ENCODE measurements at regions not wholly inside any gene's neighbourhood (a gene's known extent, or its start where the extent isn't known, plus 50 kb on each side); places are given as distances from the start of the nearest gene placed in this dataset.

- TF ChIP-seq RFX5 (IDR thresholded peaks at IDR 0.05; ENCODE audit: borderline replicate concordance, low read depth, low read length), result no peak
- TF ChIP-seq CBX5 (IDR thresholded peaks at IDR 0.05; ENCODE audit: low read depth, low read length), result no peak
- TF ChIP-seq TEAD4 (IDR thresholded peaks at IDR 0.05; ENCODE audit: low read depth, low read length), result no peak
- TF ChIP-seq JUN (IDR thresholded peaks at IDR 0.05; ENCODE audit: low read depth, low read length), result no peak
- TF ChIP-seq SP1 (IDR thresholded peaks at IDR 0.05; ENCODE audit: low read depth, low read length), result no peak
- no peak for TF ChIP-seq JUND (IDR thresholded peaks at IDR 0.05; ENCODE audit: low read length)
- TF ChIP-seq KDM1A (IDR thresholded peaks at IDR 0.05; ENCODE audit: borderline replicate concordance, low read length), result no peak
- TF ChIP-seq SP2 (IDR thresholded peaks at IDR 0.05; ENCODE audit: low read length), result no peak
- TF ChIP-seq CTBP2 (IDR thresholded peaks at IDR 0.05; ENCODE audit: borderline replicate concordance, insufficient read depth, insufficient read length, low read length), result no peak
- TF ChIP-seq RAD21 (IDR thresholded peaks at IDR 0.05 in 1 of 2, conservative IDR thresholded peaks at IDR 0.05 in 1 of 2; ENCODE audit: low read depth in 2 of 2, low read length in 2 of 2), result no peak
- no peak for TF ChIP-seq BCL11A (IDR thresholded peaks at IDR 0.05; ENCODE audit: low read depth in 2 of 2, low read length in 2 of 2)
- TF ChIP-seq E2F6 (IDR thresholded peaks at IDR 0.05), result no peak
- TF ChIP-seq SUZ12 (IDR thresholded peaks at IDR 0.05; ENCODE audit: low read length), result no peak
- Histone ChIP-seq H4K5ac (ENCODE audit: insufficient read length, low read depth, low read length) (no peak overlapping the region), H3K23me2 (ENCODE audit: low read depth, low read length) (no peaks in the 10 kb centered on the region), H3K56ac (replicated peaks; ENCODE audit: insufficient read length, low read depth, low read length) (no peak overlapping the region), H3K4ac (replicated peaks; ENCODE audit: insufficient read length, low read depth, low read length) (no peak overlapping the region), H2AFZ (ENCODE audit: low read length) (peak overlapping the region; percentile 70; the same call in 1 of the 2 replicates), H4K20me1 (replicated peaks in 1 of 2; ENCODE audit: control insufficient read depth in 1 of 2, insufficient read depth in 2 of 2, low read length in 2 of 2) (no peaks in the 10 kb centered on the region), H3K18ac (ENCODE audit: extremely low read depth, low read length) (no peak overlapping the region), H3K79me1 (ENCODE audit: low read depth, low read length) (no peaks in the 10 kb centered on the region), H2BK20ac (ENCODE audit: low read length) (no peak overlapping the region), H3K14ac (ENCODE audit: insufficient read length) (no peak overlapping the region), H3K79me2 (ENCODE audit: control insufficient read depth in 1 of 2, insufficient read depth in 2 of 2, low read length in 2 of 2) (no peaks in the 10 kb centered on the region), H2BK5ac (ENCODE audit: low read depth, low read length) (no peak overlapping the region), H2BK12ac (ENCODE audit: low read depth, low read length) (no peak overlapping the region), H3K4me2 (ENCODE audit: insufficient read depth in 1 of 2, low read depth in 2 of 2, low read length in 2 of 2) (no peak overlapping the region), H3K27me3 (replicated peaks in 1 of 4; ENCODE audit: control insufficient read depth in 3 of 4, extremely low read depth in 1 of 4, insufficient read depth in 3 of 4, low read length in 3 of 4) (no peaks in the 10 kb centered on the region), H3K4me3 (ENCODE audit: extremely low read depth in 1 of 4, insufficient read depth in 2 of 4, low read depth in 3 of 4, low read length in 4 of 4) (no peak overlapping the region), H3K9me3 (ENCODE audit: insufficient read depth in 2 of 2, low read depth in 1 of 2, low read length in 1 of 2) (no peaks in the 10 kb centered on the region), H3K9ac (replicated peaks in 1 of 4; ENCODE audit: extremely low read depth in 1 of 4, low read depth in 3 of 4, low read length in 3 of 4) (no peak overlapping the region), H2AK5ac (ENCODE audit: low read depth, low read length) (no peak overlapping the region), H3K4me1 (replicated peaks in 1 of 4; ENCODE audit: control insufficient read depth in 3 of 4, insufficient read depth in 4 of 4, low read length in 3 of 4) (peaks cover 0 to 3% (median 0%) of the 10 kb centered on the region in 4 experiments; a peak in 1 of 7 replicates), H3K23ac (ENCODE audit: insufficient read length) (no peak overlapping the region), H2BK15ac (ENCODE audit: low read length) (no peak overlapping the region), H4K8ac (ENCODE audit: extremely low read depth, insufficient read depth, low read length) (no peak overlapping the region), H3K36me3 (ENCODE audit: control insufficient read depth in 2 of 4, insufficient read depth in 4 of 4, low read length in 3 of 4) (no peaks in the 10 kb centered on the region), H3K27ac (ENCODE audit: low read depth, low read length) (no peak overlapping the region), H2BK120ac (replicated peaks; ENCODE audit: low read depth, low read length) (no peak overlapping the region), H4K91ac (replicated peaks; ENCODE audit: insufficient read length, low read length) (no peak overlapping the region)
- no peak for FAIRE-seq
- DNase-seq (ENCODE audit: low read depth in 1 of 2, low spot score in 2 of 2), result no peak
- POLR2A ChIA-PET (ENCODE audit: partially characterized antibody), result no interaction called here
- CTCF ChIA-PET (ENCODE audit: partially characterized antibody), result interaction anchor here (1.8 kb wide), 1 partner anchor 70 kb away, joined by 4 read pairs; no protein-coding TSS in a partner anchor
- 71% methylated on average over 1 of the region's 1 CpG; no CpG with 5 or more reads in 1 of the 2 experiments for WGBS, 2 experiments (ENCODE audit: extremely low coverage in 1 of 2, insufficient coverage in 1 of 2, insufficient read length in 1 of 2, insufficient replicate concordance in 2 of 2, low coverage in 1 of 2, low lambda C conversion rate in 2 of 2, missing lambda C conversion rate in 1 of 2)
Measured at GRCh38 chr21:25280061-25280460, 327.2 kb downstream of the MRPL39 start.
